ENCODE measurements at regions not wholly inside any gene's neighbourhood (a gene's known extent, or its start where the extent isn't known, plus 50 kb on each side); places are given as distances from the start of the nearest gene placed in this dataset.
A peak's percentile ranks its signal among the peaks of the same experiment; 100 is the strongest.

DNA sequence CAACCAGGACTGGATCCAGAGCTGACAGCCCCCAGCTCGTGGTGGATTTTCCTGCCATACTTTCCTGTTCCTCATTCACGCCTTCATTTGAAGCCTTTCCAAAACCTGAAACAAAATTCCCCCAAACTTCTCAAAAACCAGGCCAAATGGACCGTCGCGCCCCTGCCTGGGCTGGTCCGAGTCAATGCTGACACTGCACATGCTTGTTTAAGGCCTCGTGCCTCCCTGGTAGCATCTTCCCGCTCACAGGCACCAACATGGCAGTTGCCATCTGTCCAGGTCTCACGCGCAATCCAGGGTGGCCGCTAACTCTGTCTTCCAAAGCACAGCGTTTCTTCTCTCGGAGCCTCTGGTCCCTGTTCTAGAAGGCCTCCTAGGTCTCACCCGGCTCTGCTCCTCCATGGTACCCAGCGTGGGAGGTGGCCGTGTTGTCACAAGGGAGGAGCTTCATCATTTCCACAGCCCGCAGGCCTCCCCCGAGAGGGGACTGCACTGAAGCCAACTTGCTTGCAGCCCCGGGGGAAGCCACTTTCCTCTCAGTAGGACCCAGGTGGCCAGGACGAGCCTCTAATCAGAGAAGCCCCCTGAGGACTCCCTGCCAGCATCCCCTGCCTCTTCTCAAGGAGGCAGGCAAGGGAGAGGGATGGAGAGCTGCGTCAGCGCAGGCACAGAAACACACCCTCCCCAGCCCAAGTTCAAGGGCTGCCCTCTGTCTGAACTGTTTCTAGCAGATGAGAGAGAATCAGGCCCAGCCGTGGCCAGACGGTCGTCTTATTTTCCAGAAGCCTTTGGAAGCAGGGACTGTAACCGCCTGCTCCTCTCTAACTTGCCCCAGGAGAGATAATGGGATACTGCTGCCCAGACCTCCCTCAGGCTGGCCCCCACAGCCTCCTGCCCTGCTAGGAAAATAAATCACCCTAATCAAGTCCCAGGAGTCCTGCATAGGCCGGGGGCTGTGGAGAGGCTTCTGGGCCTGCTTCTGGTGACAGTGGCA lies 152.8 kb upstream of the TLE3 start:
- DNase-seq (ENCODE audit: low read depth, low spot score) = no peak

GRCh38 chr15:70249616-70250015 lies 151.9 kb upstream of the TLE3 start:
- no peak for DNase-seq (ENCODE audit: low read depth, low spot score)

DNA sequence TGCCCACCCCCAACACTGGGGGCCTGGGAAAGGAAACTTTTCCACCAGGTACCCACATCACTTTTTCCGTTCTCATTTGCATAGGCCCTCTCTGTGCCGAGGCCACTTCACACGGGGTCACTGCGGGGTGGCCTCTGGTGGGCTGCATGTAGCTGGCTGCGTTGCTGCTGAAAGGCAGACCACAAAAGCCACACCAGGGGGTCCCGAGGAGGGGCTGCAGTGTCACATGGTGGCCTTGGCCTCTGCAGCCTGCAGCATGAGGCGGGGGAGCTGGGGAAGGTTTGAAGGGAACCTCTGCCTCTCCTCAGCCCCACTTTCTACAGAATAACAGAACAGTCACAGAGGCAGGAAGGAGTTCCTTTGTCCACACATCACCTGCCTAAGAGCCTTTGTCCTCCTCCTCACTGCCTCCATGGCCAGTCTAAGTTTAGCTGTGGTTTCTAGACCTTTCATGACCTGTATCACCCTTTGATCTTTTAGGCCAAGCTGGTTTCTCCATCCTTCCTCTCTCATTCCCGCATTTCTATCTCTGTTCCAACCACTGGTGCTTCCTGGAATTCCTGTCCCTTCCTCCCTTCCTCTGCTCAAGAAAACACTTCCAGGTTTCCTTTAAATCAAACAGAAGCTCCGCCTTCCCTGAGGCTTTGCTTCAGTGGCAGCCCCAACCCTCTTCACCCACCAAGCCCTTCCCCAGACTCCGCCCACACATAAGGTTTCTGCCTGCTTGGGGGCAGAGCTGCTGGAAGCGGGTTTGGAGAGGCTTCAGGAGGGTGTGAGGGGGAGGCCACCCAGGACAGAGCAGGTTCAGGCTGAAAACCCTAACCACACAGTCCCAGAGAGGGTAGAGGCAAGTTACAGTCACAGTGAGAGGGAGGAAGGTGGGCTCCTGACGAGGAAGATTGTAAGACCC lies 150.7 kb upstream of the TLE3 start:
- no peak for DNase-seq (ENCODE audit: low read depth, low spot score)

GRCh38 chr15:70247281-70247680 lies 149.6 kb upstream of the TLE3 start:
- DNase-seq (ENCODE audit: low read depth, low spot score) = no peak

- DNase-seq (ENCODE audit: low read depth, low spot score) = no peak
Measured at GRCh38 chr15:70246623-70247220, 149.0 kb upstream of the TLE3 start.

DNA sequence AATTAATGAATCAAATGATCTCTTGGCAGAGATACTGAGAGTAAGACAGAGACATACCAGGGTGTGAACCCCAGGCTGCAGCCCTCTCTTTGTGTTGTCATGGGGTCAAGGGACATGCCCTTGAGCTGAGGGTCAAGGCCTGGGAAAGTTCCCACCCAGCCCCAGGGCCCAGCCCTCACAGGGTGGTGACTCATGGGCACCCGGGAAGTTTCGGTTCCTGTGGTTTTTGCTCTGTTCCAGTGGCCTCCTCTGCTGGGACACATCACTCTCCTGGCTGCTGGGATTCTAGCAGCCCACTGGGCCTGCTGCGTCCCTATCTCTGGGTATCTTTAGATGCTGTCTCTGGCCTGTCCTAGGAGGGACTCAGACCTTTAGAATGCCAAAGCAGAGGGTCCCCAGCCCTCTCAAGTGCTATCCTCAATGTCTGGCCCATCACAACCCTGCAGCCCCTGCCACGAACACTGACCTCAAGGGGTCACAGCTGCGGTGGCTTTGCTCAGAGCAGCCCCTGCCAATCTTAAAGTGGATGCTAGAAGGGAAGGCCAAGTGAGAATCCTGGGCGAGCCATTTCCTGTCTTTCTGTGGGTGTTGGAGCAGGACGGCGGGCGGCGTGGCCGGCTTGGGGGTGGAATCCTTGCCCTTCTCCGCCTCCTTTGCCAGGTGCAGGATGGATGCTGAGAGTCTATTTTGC lies 148.4 kb upstream of the TLE3 start:
- peak; percentile 74 for DNase-seq (ENCODE audit: low read depth, low spot score)

- DNase-seq (ENCODE audit: low read depth, low spot score) = no peak
Measured at GRCh38 chr15:70244978-70245542, 147.3 kb upstream of the TLE3 start.

DNA sequence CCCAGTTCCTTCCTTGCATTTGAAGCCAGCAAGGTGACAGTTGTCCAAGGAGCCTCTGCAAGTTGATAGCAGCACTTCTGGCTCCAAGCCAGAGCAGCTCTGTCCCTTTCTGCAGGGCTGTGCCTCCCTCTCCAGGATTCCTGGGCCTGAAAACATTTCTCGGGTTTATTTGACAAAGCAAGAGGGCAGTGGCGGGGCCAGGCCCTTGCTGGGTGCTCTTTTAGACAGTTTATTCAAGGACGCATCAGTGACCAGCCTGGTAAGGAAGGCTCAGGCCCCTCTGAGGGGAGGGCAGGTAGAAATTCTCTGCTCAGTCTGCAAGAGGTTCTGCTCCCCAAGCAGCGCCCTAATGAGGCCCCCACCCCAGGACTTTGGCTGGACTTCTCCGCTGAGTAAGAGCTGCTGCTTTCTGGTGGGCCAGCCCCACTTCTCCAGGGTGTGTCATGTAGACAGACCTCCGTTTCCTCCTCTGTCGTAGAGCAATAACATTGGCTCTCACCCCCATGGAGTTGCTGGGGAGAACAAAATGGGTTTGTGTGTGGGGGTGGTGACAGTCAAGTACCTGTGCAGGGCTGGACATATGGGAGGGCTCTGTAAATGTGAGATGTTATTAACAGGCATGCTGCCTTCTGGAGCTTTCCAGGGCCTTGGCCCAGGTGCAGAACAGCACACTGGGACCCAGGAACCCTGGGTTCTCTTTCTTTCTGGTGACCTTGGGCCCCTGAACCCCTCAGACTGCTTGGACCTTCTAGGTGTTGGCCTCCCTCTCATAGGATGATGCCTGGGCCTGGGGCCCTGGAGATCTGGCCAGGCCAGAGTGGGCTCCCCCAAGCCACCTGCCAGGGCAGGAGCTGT lies 146.2 kb upstream of the TLE3 start:
- DNase-seq (ENCODE audit: low read depth, low spot score) = no peak

- DNase-seq (ENCODE audit: low read depth, low spot score) = no peak
Measured at GRCh38 chr15:70242951-70243685, 145.4 kb upstream of the TLE3 start.

DNA sequence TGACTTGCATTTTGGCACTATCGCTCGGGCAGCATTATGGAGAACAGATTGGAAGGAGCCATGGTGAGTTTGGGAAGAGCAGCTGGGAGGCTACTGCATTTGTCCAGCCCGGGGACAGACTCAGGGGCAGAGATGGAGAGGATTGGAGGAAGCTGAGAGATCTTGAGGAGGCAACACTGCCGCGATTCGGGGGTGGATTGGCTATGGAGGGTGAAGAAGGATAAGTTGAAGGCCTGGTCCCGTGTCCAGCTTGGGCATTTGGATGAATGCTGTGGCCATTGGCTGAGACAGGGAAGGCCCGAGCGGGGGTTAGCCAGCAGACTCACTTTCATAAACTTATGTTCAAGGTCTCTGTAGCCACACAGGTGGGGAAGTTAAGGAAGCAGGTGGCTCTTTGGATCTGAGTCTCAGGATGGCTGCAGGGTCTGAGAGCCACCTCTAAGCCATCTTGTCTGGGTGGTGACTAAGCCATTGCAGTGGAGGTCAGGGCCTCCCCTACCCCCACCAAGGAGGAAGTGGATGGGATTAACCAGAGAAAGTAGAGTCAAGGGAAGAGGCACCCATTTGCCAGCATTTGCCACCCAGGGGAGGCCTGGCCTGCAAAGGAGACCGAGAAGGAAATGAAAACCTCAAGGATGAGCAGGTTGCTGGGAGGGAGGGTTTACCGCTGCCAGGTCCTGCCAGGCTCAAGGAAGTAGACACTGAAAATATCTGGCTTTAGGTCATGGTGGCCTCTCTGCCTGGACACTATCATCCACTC lies 144.0 kb upstream of the TLE3 start:
- DNase-seq (ENCODE audit: low read depth, low spot score) = no peak

- no peak for DNase-seq (ENCODE audit: low read depth, low spot score)
Measured at GRCh38 chr15:70240820-70241430, 143.2 kb upstream of the TLE3 start.

DNA sequence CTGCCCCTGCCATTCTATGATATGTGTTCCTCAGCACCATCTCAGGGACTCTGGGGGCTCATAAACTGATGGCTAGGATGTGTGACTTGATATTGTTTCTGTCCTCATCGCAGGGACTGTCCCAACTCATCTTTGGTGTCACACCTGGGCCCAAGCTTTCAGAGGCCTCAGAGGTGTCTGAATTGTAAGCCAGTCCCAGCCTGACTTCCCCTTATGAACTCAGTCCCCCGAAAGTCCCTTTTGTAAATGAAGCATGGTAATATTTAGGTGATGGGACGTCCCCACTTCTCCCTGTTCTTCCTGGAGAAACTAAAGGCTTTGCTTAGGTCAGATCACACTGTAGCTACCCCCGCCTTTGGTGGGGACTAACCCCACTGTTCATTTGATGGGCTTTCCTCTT lies 142.4 kb upstream of the TLE3 start:
- no peak for DNase-seq (ENCODE audit: low read depth, low spot score)

DNA sequence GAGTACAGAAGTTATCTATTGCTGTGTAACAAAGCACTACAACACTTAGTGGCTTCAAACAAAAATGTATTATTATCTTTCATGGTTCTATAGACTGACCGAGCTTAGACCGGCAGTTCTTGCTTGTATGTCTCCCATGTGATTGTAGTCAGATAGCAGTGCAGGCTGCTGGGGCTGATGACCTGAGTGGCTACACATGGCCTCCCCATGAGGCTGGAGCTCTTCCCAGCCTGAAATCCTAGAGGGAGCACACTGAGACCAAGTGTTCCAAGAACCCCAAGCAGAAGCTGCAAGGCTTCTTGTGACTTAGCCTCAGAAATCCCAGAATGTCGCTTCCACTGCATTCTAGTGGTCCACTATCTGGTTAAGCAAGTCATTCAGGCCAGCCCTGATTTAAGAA lies 141.2 kb upstream of the TLE3 start:
- DNase-seq (ENCODE audit: low read depth, low spot score) = no peak

- DNase-seq (ENCODE audit: low read depth, low spot score) = no peak
Measured at GRCh38 chr15:70237626-70238025, 139.9 kb upstream of the TLE3 start.

DNA sequence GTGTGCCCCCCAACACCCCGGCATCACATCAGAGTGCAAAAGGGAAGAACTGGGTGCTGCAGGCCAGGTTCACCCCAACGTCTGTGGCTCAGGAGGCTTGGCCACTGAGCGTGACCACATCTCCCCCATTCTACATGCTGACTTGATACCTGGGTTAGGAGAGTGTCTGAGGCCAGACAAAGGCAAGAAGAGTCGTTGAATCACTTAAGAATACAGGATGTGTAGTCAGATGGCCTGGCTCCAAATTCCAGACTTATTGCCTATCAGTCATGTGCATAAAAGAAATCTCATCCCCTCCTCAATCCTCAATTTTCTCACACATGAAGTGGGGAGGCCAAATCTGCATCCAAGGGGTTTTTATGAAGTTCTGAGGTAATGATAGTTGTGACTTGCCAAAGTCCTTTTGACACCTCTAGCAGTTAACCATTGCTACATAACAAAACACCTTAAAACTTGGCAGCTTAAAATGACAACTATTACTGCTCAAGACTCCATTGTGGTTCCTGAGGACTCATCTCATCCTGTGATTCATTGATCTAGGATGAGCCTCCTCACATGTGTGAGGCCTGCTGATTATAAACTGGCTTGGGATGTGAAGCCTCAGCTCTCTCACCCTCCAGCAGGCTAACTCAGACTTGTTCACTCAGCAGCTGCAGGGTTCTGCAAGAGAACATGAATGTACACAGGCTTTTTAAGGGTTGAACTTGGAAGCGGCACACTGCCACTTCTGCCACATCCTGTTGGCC lies 138.8 kb upstream of the TLE3 start:
- no peak for DNase-seq (ENCODE audit: low read depth, low spot score)

GRCh38 chr15:70235347-70235746 lies 137.6 kb upstream of the TLE3 start:
- no peak for DNase-seq (ENCODE audit: low read depth, low spot score)

GRCh38 chr15:70234256-70234905 lies 136.7 kb upstream of the TLE3 start:
- peak; percentile 37 for DNase-seq (ENCODE audit: low read depth, low spot score)

Data from astrocyte of the hippocampus (primary cell).